Subcutaneous abdominal adipose tissue (tissue), 5 donors: ENCODE measurements at regions not wholly inside any gene's neighbourhood (a gene's known extent, or its start where the extent isn't known, plus 50 kb on each side); places are given as distances from the start of the nearest gene placed in this dataset.

Source experiments
- H3K27ac ChIP-seq: one replicate; pipeline ENCODE4 v1.7.0; 2013; ENCODE audit warnings: low read depth, mild to moderate bottlenecking, inconsistent platforms, low read length, moderate library complexity
- H3K27me3 ChIP-seq, 5 donors: one replicate each; pipeline ENCODE4 v1.7.0; 2013; ENCODE audit warnings: low read length in 5 of 5, inconsistent platforms in 1 of 5; ENCODE audit not compliant: control insufficient read depth in 5 of 5, insufficient read depth in 4 of 5
- H3K36me3 ChIP-seq, 5 donors: one replicate each; pipeline ENCODE4 v1.7.0; 2013; ENCODE audit warnings: low read length in 5 of 5; ENCODE audit not compliant: control insufficient read depth in 5 of 5, insufficient read depth in 5 of 5
- H3K4me1 ChIP-seq, 5 donors: one replicate each; pipeline ENCODE4 v1.7.0; 2013; ENCODE audit warnings: low read length in 5 of 5, mild to moderate bottlenecking in 3 of 5, moderate library complexity in 1 of 5; ENCODE audit not compliant: control insufficient read depth in 5 of 5, insufficient read depth in 5 of 5
- H3K4me3 ChIP-seq, 5 donors: one replicate each; pipeline ENCODE4 v1.7.0; 2013; ENCODE audit warnings: low read length in 5 of 5, low read depth in 1 of 5
- H3K9ac ChIP-seq, 5 donors: one replicate each; pipeline ENCODE4 v1.7.0; 2013; ENCODE audit warnings: low read length in 5 of 5, mild to moderate bottlenecking in 4 of 5, moderate library complexity in 3 of 5
- H3K9me3 ChIP-seq, 5 donors: one replicate each; pipeline ENCODE4 v1.7.0; 2013; ENCODE audit warnings: low read length in 5 of 5; ENCODE audit not compliant: control insufficient read depth in 5 of 5
- donor health status: healthy.
- donor health status: healthy.
- donor health status: healthy.
- donor health status: healthy.
- donor health status: healthy.

- Histone ChIP-seq H3K27ac (no peak overlapping the region), H3K4me3 (no peak overlapping the region)
Observed at GRCh38 chr12:125492354-125493270, 427.4 kb downstream of the AACS start.

GRCh38 chr12:125493704-125494308 lies 428.6 kb downstream of the AACS start:
- Histone ChIP-seq H3K9ac (no peak overlapping the region), H3K4me1 (no peaks in the 10 kb centered on the region), H3K9me3 (peaks cover 0 to 9% (median 3%) of the 10 kb centered on the region in 5 donors), H3K27me3 (peaks cover 0 to 4% (median 0%) of the 10 kb centered on the region in 5 donors), H3K4me3 (no peak overlapping the region), H3K36me3 (no peaks in the 10 kb centered on the region), H3K27ac (no peak overlapping the region)

More at GRCh38 chr12:125492354-125493270, 427.4 kb downstream of the AACS start:
- Histone ChIP-seq H3K36me3 (no peaks in the 10 kb centered on the region), H3K9me3 (peaks cover 0 to 13% (median 9%) of the 10 kb centered on the region in 5 donors), H3K9ac (no peak overlapping the region), H3K4me1 (no peaks in the 10 kb centered on the region), H3K27me3 (peaks cover 0 to 4% (median 0%) of the 10 kb centered on the region in 5 donors)

- Histone ChIP-seq H3K36me3 (no peaks in the 10 kb centered on the region), H3K27me3 (no peaks in the 10 kb centered on the region), H3K27ac (no peak overlapping the region), H3K9ac (no peak overlapping the region), H3K4me1 (no peaks in the 10 kb centered on the region), H3K9me3 (no peaks in the 10 kb centered on the region), H3K4me3 (no peak overlapping the region)
Observed at GRCh38 chr12:125503128-125503527, 437.9 kb downstream of the AACS start.

GRCh38 chr12:125509195-125509594 lies 444.0 kb downstream of the AACS start:
- peaks cover 0 to 5% (median 0%) of the 10 kb centered on the region in 5 donors for H3K27me3 ChIP-seq
- H3K36me3 ChIP-seq: no peaks in the 10 kb centered on the region
- H3K4me3 ChIP-seq: no peak overlapping the region
- H3K27ac ChIP-seq: no peak overlapping the region
- H3K4me1 ChIP-seq: no peaks in the 10 kb centered on the region
- H3K9ac ChIP-seq: no peak overlapping the region
- H3K9me3 ChIP-seq: no peaks in the 10 kb centered on the region

GRCh38 chr12:125512541-125513298 lies 447.5 kb downstream of the AACS start:
- Histone ChIP-seq H3K9me3 (peaks cover 0 to 2% (median 0%) of the 10 kb centered on the region in 5 donors), H3K9ac (no peak overlapping the region)

GRCh38 chr12:125515887-125516286 lies 450.7 kb downstream of the AACS start:
- Histone ChIP-seq H3K4me3 (no peak overlapping the region), H3K4me1 (peaks cover 0 to 9% (median 0%) of the 10 kb centered on the region in 5 donors), H3K27ac (no peak overlapping the region), H3K9me3 (peaks cover 0 to 3% (median 0%) of the 10 kb centered on the region in 5 donors), H3K36me3 (no peaks in the 10 kb centered on the region), H3K9ac (no peak overlapping the region), H3K27me3 (peaks cover 0 to 9% (median 0%) of the 10 kb centered on the region in 5 donors)

More at GRCh38 chr12:125512541-125513298, 447.5 kb downstream of the AACS start:
- H3K27ac ChIP-seq: no peak overlapping the region
- H3K4me1 ChIP-seq: peaks cover 0 to 9% (median 0%) of the 10 kb centered on the region in 5 donors
- H3K36me3 ChIP-seq: no peaks in the 10 kb centered on the region
- H3K4me3 ChIP-seq: no peak overlapping the region
- peaks cover 0 to 9% (median 0%) of the 10 kb centered on the region in 5 donors for H3K27me3 ChIP-seq

- H3K9me3 ChIP-seq: peaks cover 6 to 19% (median 17%) of the 10 kb centered on the region in 5 donors
- H3K27me3 ChIP-seq: peaks cover 0 to 5% (median 0%) of the 10 kb centered on the region in 5 donors
- H3K4me3 ChIP-seq: no peak overlapping the region
- peaks cover 0 to 9% (median 0%) of the 10 kb centered on the region in 5 donors for H3K4me1 ChIP-seq
- H3K27ac ChIP-seq: no peak overlapping the region
- H3K9ac ChIP-seq: no peak overlapping the region
- no peaks in the 10 kb centered on the region for H3K36me3 ChIP-seq
Observed at GRCh38 chr12:125518074-125518473, 452.8 kb downstream of the AACS start.

GRCh38 chr12:125519026-125519651 lies 453.9 kb downstream of the AACS start:
- Histone ChIP-seq H3K27me3 (peaks cover 0 to 3% (median 0%) of the 10 kb centered on the region in 5 donors), H3K4me1 (peaks cover 0 to 9% (median 0%) of the 10 kb centered on the region in 5 donors), H3K4me3 (no peak overlapping the region), H3K36me3 (no peaks in the 10 kb centered on the region), H3K9me3 (peaks cover 6 to 30% (median 23%) of the 10 kb centered on the region in 5 donors), H3K9ac (no peak overlapping the region), H3K27ac (no peak overlapping the region)

GRCh38 chr12:125525879-125526278 lies 460.6 kb downstream of the AACS start:
- Histone ChIP-seq H3K9me3 (peaks cover 6 to 35% (median 24%) of the 10 kb centered on the region in 5 donors), H3K4me3 (no peak overlapping the region), H3K27ac (no peak overlapping the region), H3K36me3 (no peaks in the 10 kb centered on the region), H3K4me1 (no peaks in the 10 kb centered on the region), H3K27me3 (peaks cover 0 to 7% (median 4%) of the 10 kb centered on the region in 5 donors), H3K9ac (no peak overlapping the region)
